ENCODE measurements at regions not wholly inside any gene's neighbourhood (a gene's known extent, or its start where the extent isn't known, plus 50 kb on each side); places are given as distances from the start of the nearest gene placed in this dataset.

DNA sequence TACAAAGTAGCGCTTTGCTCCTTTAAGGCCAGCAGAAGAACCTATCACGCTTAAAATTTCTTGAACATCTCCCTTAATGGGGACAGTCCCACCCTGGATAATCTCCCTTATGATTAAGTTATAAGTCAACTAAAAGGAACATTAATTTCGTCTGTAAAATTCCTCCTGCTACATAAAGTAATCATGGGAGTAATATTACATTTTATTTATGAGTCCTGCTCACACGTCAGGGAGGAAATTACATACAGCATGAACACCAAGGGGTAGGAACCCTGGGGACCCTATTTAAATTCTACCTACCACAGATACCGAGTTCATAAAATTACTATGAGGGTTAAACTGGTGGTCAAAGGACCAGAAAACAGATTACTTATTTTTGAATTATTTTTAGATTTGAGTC is 926.6 kb upstream of the MBL2 start:
- no TSS peak for BruUV-seq (replicated peaks)
- H3K9me2 ChIP-seq (ENCODE audit: insufficient read depth), result no peaks in the 10 kb centered on the region
- no peak for ATAC-seq
- H3K27me3 ChIP-seq (ENCODE audit: insufficient read depth, low read length), result no peaks in the 10 kb centered on the region
- H3K4me1 ChIP-seq (ENCODE audit: control insufficient read depth in 1 of 2, insufficient read depth in 2 of 2, low read length in 2 of 2), result no peaks in the 10 kb centered on the region
- DNase-seq (ENCODE audit: low read depth, low spot score), result no peak
- no peaks in the 10 kb centered on the region for H3K79me2 ChIP-seq (ENCODE audit: insufficient read depth, low read length)
- intact Hi-C loops (cut with micrococcal nuclease), result no loop called here
- peaks cover 13 to 22% of the 10 kb centered on the region in 2 experiments; a peak in 3 of 4 replicates for H3K9me3 ChIP-seq (ENCODE audit: control insufficient read depth in 1 of 2, insufficient read depth in 1 of 2, low read depth in 1 of 2, low read length in 2 of 2)
- ChIA-PET CTCF (no interaction called here), POLR2A (no interaction called here), RAD21 (ENCODE audit: low non-redundant PET in 1 of 2, low total read pairs in 2 of 2, uncharacterized antibody in 2 of 2, unreplicated experiment in 2 of 2) (no interaction called here)
- H3K4me2 ChIP-seq (ENCODE audit: low read length), result no peak overlapping the region
- TF ChIP-seq JUND (IDR thresholded peaks at IDR 0.05) (no peak), EGR1 (IDR thresholded peaks at IDR 0.05; ENCODE audit: low read depth) (no peak), SP1 (IDR thresholded peaks at IDR 0.05; ENCODE audit: low read depth) (no peak), POLR2AphosphoS5 (IDR thresholded peaks at IDR 0.05; ENCODE audit: low read depth, low read length) (no peak), EZH2 (IDR thresholded peaks at IDR 0.05) (no peak), ELF1 (IDR thresholded peaks at IDR 0.05; ENCODE audit: borderline replicate concordance, low read depth) (no peak), ATF3 (IDR thresholded peaks at IDR 0.05) (no peak), EZH2phosphoT487 (IDR thresholded peaks at IDR 0.05; ENCODE audit: borderline replicate concordance) (no peak), ZFX (IDR thresholded peaks at IDR 0.05) (no peak), YY1 (IDR thresholded peaks at IDR 0.05; ENCODE audit: extremely low read depth, insufficient replicate concordance, low read depth, low read length) (no peak), SRF (IDR thresholded peaks at IDR 0.05; ENCODE audit: low read depth) (no peak)
- H3K36me3 ChIP-seq (ENCODE audit: control insufficient read depth in 1 of 2, insufficient read depth in 2 of 2, low read length in 2 of 2), result no peaks in the 10 kb centered on the region
- H4K20me1 ChIP-seq (ENCODE audit: insufficient read depth), result no peaks in the 10 kb centered on the region
- H3K9ac ChIP-seq (ENCODE audit: low read length), result no peak overlapping the region
- H2AFZ ChIP-seq (ENCODE audit: low read depth, low read length, poor library complexity, severe bottlenecking), result no peak overlapping the region
- H3K27ac ChIP-seq (ENCODE audit: low read depth, low read length), result no peak overlapping the region
- no peak overlapping the region for H3K4me3 ChIP-seq (replicated peaks in 1 of 2; ENCODE audit: low read depth in 1 of 2, low read length in 2 of 2)

DNA sequence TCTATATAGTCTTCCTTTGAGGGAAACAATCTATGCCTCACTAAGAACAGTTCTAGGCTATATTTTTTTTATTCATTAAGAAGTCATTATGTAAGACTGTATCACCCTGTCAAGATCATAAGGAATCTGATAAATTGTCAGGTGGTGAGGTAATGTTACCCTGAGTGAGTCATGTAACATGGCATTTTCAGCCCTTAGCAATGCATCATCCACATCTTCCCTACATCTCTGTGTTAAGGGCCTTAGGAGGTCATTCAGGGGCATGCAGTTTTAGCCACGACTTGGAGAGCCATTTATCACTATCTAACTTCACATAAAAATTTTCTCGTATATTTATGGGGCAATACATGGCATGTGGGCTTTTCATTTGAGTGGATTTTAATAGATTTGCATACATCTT is 924.5 kb upstream of the MBL2 start:
- H3K27me3 ChIP-seq (ENCODE audit: insufficient read depth, low read length), result no peaks in the 10 kb centered on the region
- DNase-seq (ENCODE audit: low read depth, low spot score), result no peak
- H3K4me1 ChIP-seq (ENCODE audit: control insufficient read depth in 1 of 2, insufficient read depth in 2 of 2, low read length in 2 of 2), result no peaks in the 10 kb centered on the region
- H3K4me3 ChIP-seq (replicated peaks in 1 of 2; ENCODE audit: low read depth in 1 of 2, low read length in 2 of 2), result no peak overlapping the region
- no peak for TF ChIP-seq TCF7L2 (IDR thresholded peaks at IDR 0.05; ENCODE audit: borderline replicate concordance, extremely low read depth, insufficient read depth, insufficient read length)
- TF ChIP-seq YY1 (IDR thresholded peaks at IDR 0.05; ENCODE audit: extremely low read depth, insufficient replicate concordance, low read depth, low read length), result no peak
- no peak for TF ChIP-seq EZH2phosphoT487 (IDR thresholded peaks at IDR 0.05; ENCODE audit: borderline replicate concordance)
- TF ChIP-seq POLR2AphosphoS5 (IDR thresholded peaks at IDR 0.05; ENCODE audit: low read depth, low read length), result no peak
- no peaks in the 10 kb centered on the region for H3K79me2 ChIP-seq (ENCODE audit: insufficient read depth, low read length)
- no peaks in the 10 kb centered on the region for H3K9me2 ChIP-seq (ENCODE audit: insufficient read depth)
- ChIA-PET RAD21 (ENCODE audit: low non-redundant PET in 1 of 2, low total read pairs in 2 of 2, uncharacterized antibody in 2 of 2, unreplicated experiment in 2 of 2) (no interaction called here), CTCF (no interaction called here), POLR2A (no interaction called here)
- intact Hi-C loops (cut with micrococcal nuclease), result no loop called here
- no peak for ATAC-seq
- BruUV-seq (replicated peaks), result no TSS peak
- H2AFZ ChIP-seq (ENCODE audit: low read depth, low read length, poor library complexity, severe bottlenecking), result no peak overlapping the region
- no peak overlapping the region for H3K27ac ChIP-seq (ENCODE audit: low read depth, low read length)
- no peaks in the 10 kb centered on the region for H3K36me3 ChIP-seq (ENCODE audit: control insufficient read depth in 1 of 2, insufficient read depth in 2 of 2, low read length in 2 of 2)
- H3K4me2 ChIP-seq (ENCODE audit: low read length), result no peak overlapping the region
- peaks cover 13 to 29% of the 10 kb centered on the region in 2 experiments; a peak in 3 of 4 replicates for H3K9me3 ChIP-seq (ENCODE audit: control insufficient read depth in 1 of 2, insufficient read depth in 1 of 2, low read depth in 1 of 2, low read length in 2 of 2)
- H3K9ac ChIP-seq (ENCODE audit: low read length), result no peak overlapping the region
- H4K20me1 ChIP-seq (ENCODE audit: insufficient read depth), result no peaks in the 10 kb centered on the region
